IPS-15b (cell line): ENCODE measurements at regions not wholly inside any gene's neighbourhood (a gene's known extent, or its start where the extent isn't known, plus 50 kb on each side); places are given as distances from the start of the nearest gene placed in this dataset.
"Not testable (repeated sequence)": the region's sequence is repeated elsewhere in the genome, so short reads cannot be mapped to it uniquely, and the experiment has no call there.

Experiments
- H3K27me3 ChIP-seq: one replicate; pipeline ENCODE4 v1.6.1; 2013; ENCODE audit warnings: low read length; ENCODE audit not compliant: control insufficient read depth, insufficient read depth
- H3K36me3 ChIP-seq: one replicate; pipeline ENCODE4 v1.6.1; 2013; ENCODE audit warnings: low read length; ENCODE audit not compliant: control insufficient read depth, insufficient read depth
- H3K4me1 ChIP-seq: one replicate; pipeline ENCODE4 v1.6.1; 2013; ENCODE audit warnings: mild to moderate bottlenecking, low read length; ENCODE audit not compliant: control insufficient read depth, insufficient read depth
- H3K4me3 ChIP-seq: one replicate; pipeline ENCODE4 v1.5.1; 2013; ENCODE audit warnings: low read depth, low read length
- H3K9ac ChIP-seq: one replicate; pipeline ENCODE4 v1.6.1; 2013; ENCODE audit warnings: low read depth, mild to moderate bottlenecking, low read length
- H3K9me3 ChIP-seq: one replicate; pipeline ENCODE4 v1.6.1; 2013; ENCODE audit warnings: mild to moderate bottlenecking, low read length; ENCODE audit not compliant: control insufficient read depth, insufficient read depth

- H3K4me3 ChIP-seq, H3K4me1 ChIP-seq, H3K9me3 ChIP-seq, H3K9ac ChIP-seq, H3K36me3 ChIP-seq, H3K27me3 ChIP-seq: not testable (repeated sequence)
Observed at GRCh38 chr7:114169389-114169788, 245.2 kb upstream of the FOXP2 start.

GRCh38 chr7:114160925-114161324 lies 242.1 kb upstream of the PPP1R3A start:
- no peak overlapping the region for H3K4me3 ChIP-seq
- peaks cover 9% of the 10 kb centered on the region for H3K4me1 ChIP-seq
- no peaks in the 10 kb centered on the region for H3K27me3 ChIP-seq
- H3K9ac ChIP-seq, result no peak overlapping the region
- no peaks in the 10 kb centered on the region for H3K9me3 ChIP-seq
- no peaks in the 10 kb centered on the region for H3K36me3 ChIP-seq

- Histone ChIP-seq H3K4me3 (no peak overlapping the region), H3K4me1 (peaks cover 25% of the 10 kb centered on the region), H3K9ac (no peak overlapping the region)
Observed at GRCh38 chr7:114158854-114159253, 240.0 kb upstream of the PPP1R3A start.

GRCh38 chr7:114158275-114158674 lies 239.5 kb upstream of the PPP1R3A start:
- H3K4me3 ChIP-seq, result no peak overlapping the region
- no peaks in the 10 kb centered on the region for H3K27me3 ChIP-seq
- H3K4me1 ChIP-seq, result peaks cover 30% of the 10 kb centered on the region
- H3K9me3 ChIP-seq, result no peaks in the 10 kb centered on the region
- H3K9ac ChIP-seq, result no peak overlapping the region
- no peaks in the 10 kb centered on the region for H3K36me3 ChIP-seq

More at GRCh38 chr7:114158854-114159253, 240.0 kb upstream of the PPP1R3A start:
- H3K9me3 ChIP-seq, result no peaks in the 10 kb centered on the region
- H3K36me3 ChIP-seq, result no peaks in the 10 kb centered on the region
- H3K27me3 ChIP-seq, result no peaks in the 10 kb centered on the region

- no peak overlapping the region for H3K9ac ChIP-seq
- peaks cover 32% of the 10 kb centered on the region for H3K4me1 ChIP-seq
- no peaks in the 10 kb centered on the region for H3K9me3 ChIP-seq
- H3K4me3 ChIP-seq, result no peak overlapping the region
- no peaks in the 10 kb centered on the region for H3K27me3 ChIP-seq
- no peaks in the 10 kb centered on the region for H3K36me3 ChIP-seq
Observed at GRCh38 chr7:114156178-114156577, 237.4 kb upstream of the PPP1R3A start.

- Histone ChIP-seq H3K27me3 (no peaks in the 10 kb centered on the region), H3K4me1 (peaks cover 28% of the 10 kb centered on the region), H3K9me3 (no peaks in the 10 kb centered on the region), H3K9ac (no peak overlapping the region), H3K4me3 (no peak overlapping the region), H3K36me3 (no peaks in the 10 kb centered on the region)
Observed at GRCh38 chr7:114155116-114156110, 236.6 kb upstream of the PPP1R3A start.

GRCh38 chr7:114153700-114154099 lies 234.9 kb upstream of the PPP1R3A start:
- Histone ChIP-seq H3K9ac (no peak overlapping the region), H3K27me3 (no peaks in the 10 kb centered on the region), H3K9me3 (no peaks in the 10 kb centered on the region), H3K4me1 (peaks cover 28% of the 10 kb centered on the region), H3K4me3 (no peak overlapping the region), H3K36me3 (no peaks in the 10 kb centered on the region)

- no peak overlapping the region for H3K9ac ChIP-seq
- H3K4me1 ChIP-seq, result peaks cover 28% of the 10 kb centered on the region
- no peaks in the 10 kb centered on the region for H3K9me3 ChIP-seq
- H3K4me3 ChIP-seq, result peak overlapping the region; percentile 8
- no peaks in the 10 kb centered on the region for H3K27me3 ChIP-seq
- H3K36me3 ChIP-seq, result no peaks in the 10 kb centered on the region
Observed at GRCh38 chr7:114152314-114152938, 233.6 kb upstream of the PPP1R3A start.

GRCh38 chr7:114151777-114152176 lies 233.0 kb upstream of the PPP1R3A start:
- Histone ChIP-seq H3K36me3 (no peaks in the 10 kb centered on the region), H3K9ac (no peak overlapping the region), H3K4me3 (no peak overlapping the region), H3K27me3 (no peaks in the 10 kb centered on the region), H3K4me1 (peaks cover 28% of the 10 kb centered on the region), H3K9me3 (no peaks in the 10 kb centered on the region)

- H3K9ac ChIP-seq, result no peak overlapping the region
- H3K4me1 ChIP-seq, result peaks cover 20% of the 10 kb centered on the region
- H3K9me3 ChIP-seq, result no peaks in the 10 kb centered on the region
- no peaks in the 10 kb centered on the region for H3K36me3 ChIP-seq
- no peak overlapping the region for H3K4me3 ChIP-seq
- no peaks in the 10 kb centered on the region for H3K27me3 ChIP-seq
Observed at GRCh38 chr7:114150689-114151088, 231.9 kb upstream of the PPP1R3A start.

GRCh38 chr7:114148779-114149178 lies 230.0 kb upstream of the PPP1R3A start:
- Histone ChIP-seq H3K36me3 (no peaks in the 10 kb centered on the region), H3K4me3 (no peak overlapping the region), H3K9me3 (no peaks in the 10 kb centered on the region), H3K4me1 (peaks cover 7% of the 10 kb centered on the region), H3K9ac (no peak overlapping the region), H3K27me3 (no peaks in the 10 kb centered on the region)

- no peak overlapping the region for H3K9ac ChIP-seq
- H3K36me3 ChIP-seq, result no peaks in the 10 kb centered on the region
- H3K4me1 ChIP-seq, result no peaks in the 10 kb centered on the region
- H3K9me3 ChIP-seq, result no peaks in the 10 kb centered on the region
- H3K27me3 ChIP-seq, result no peaks in the 10 kb centered on the region
- H3K4me3 ChIP-seq, result no peak overlapping the region
Observed at GRCh38 chr7:114141415-114141814, 222.6 kb upstream of the PPP1R3A start.
